ENCODE measurements at regions not wholly inside any gene's neighbourhood (a gene's known extent, or its start where the extent isn't known, plus 50 kb on each side); places are given as distances from the start of the nearest gene placed in this dataset.

DNA sequence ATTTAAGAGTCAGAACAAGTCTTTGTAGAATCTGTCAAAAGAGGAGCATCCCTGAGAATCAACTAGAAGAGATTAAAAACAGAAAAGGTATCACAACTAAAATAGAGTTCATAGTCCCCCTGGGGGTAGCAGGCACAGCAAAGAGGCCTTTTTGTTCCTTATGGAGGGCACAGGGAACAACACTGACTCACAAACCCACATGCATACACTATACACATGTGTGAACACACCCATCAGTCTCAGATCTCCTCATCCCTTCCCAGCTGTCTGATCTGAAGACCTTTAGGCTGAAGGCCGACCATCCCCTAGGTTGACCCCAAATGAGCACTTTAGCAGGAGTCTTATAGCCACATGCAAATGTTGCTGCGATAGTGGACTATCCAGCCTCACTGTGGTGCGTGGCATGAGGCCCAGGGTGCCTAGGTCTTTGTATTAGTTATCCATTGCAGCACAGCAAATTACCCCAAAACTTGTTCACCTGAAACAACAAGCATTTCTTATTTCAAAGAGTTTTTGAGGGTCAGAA lies 236.7 kb upstream of the EGLN3 start:
- ATAC-seq, result no peak
- no peak for DNase-seq
- no peak for TF ChIP-seq POLR2A (IDR thresholded peaks at IDR 0.05)
- TF ChIP-seq, protein P1, sequence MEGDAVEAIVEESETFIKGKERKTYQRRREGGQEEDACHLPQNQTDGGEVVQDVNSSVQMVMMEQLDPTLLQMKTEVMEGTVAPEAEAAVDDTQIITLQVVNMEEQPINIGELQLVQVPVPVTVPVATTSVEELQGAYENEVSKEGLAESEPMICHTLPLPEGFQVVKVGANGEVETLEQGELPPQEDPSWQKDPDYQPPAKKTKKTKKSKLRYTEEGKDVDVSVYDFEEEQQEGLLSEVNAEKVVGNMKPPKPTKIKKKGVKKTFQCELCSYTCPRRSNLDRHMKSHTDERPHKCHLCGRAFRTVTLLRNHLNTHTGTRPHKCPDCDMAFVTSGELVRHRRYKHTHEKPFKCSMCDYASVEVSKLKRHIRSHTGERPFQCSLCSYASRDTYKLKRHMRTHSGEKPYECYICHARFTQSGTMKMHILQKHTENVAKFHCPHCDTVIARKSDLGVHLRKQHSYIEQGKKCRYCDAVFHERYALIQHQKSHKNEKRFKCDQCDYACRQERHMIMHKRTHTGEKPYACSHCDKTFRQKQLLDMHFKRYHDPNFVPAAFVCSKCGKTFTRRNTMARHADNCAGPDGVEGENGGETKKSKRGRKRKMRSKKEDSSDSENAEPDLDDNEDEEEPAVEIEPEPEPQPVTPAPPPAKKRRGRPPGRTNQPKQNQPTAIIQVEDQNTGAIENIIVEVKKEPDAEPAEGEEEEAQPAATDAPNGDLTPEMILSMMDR (IDR thresholded peaks at IDR 0.05), result no peak
- 75% methylated on average over 3 of the region's 3 CpGs for WGBS (ENCODE audit: insufficient coverage, low coverage, low lambda C conversion rate, missing lambda C conversion rate)
- Histone ChIP-seq H3K27me3 (no peaks in the 10 kb centered on the region), H3K4me1 (no peaks in the 10 kb centered on the region), H3K36me3 (no peaks in the 10 kb centered on the region), H3K4me3 (no peak overlapping the region), H3K9me3 (no peaks in the 10 kb centered on the region), H3K27ac (no peak overlapping the region)
- intact Hi-C loops (cut with DNase I), result no loop called here

DNA sequence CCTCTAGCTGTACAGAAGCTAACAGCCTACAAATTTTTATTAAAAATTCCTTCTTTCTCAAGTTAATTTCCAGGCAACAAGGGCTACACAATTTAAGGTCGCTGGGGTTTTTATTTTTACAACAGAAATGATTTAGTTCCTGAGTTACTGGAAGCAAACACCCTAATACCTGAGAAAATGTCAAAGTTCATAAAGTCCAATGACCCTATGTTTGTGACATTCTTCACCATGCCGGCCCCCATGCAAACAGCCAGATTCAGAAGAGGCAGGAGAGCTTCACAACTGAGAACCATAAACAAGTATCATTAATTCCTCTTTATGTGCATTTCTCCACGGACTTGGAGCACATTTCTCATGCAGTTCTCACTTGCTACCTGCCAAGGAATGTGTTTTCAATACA lies 236.2 kb upstream of the EGLN3 start:
- ATAC-seq (peak in 2 of 4 donors; percentile 40 to 44), DNase-seq (no peak)
- Histone ChIP-seq H3K4me1 (no peaks in the 10 kb centered on the region), H3K36me3 (no peaks in the 10 kb centered on the region), H3K9me3 (no peaks in the 10 kb centered on the region), H3K4me3 (no peak overlapping the region), H3K27ac (no peak overlapping the region), H3K27me3 (no peaks in the 10 kb centered on the region)
- WGBS (ENCODE audit: insufficient coverage, low coverage, low lambda C conversion rate, missing lambda C conversion rate), result 32% methylated on average over 3 of the region's 3 CpGs
- TF ChIP-seq, protein P1 (IDR thresholded peaks at IDR 0.05), result no peak
- no peak for TF ChIP-seq POLR2A (IDR thresholded peaks at IDR 0.05)
- intact Hi-C loops (cut with DNase I), result no loop called here

DNA sequence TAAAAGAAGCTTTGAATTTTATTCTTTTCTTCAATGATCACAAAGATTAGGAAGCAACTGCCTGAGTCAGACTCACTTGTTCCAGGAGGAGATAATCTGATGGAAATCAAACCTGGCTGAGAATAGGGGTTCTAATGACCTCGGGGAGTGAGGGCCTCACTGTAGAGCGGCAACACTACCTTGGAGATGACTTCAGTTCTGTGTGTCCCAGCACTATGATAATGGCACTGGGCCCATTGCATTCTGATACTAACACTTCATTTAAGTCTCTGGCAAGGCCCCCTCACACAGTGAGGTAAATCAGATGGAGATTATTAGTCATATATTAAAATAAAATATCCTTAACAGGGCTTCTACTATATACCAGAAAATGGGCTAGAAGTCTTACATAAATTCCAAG lies 233.3 kb upstream of the EGLN3 start:
- H3K4me3 ChIP-seq, result no peak overlapping the region
- no peaks in the 10 kb centered on the region for H3K4me1 ChIP-seq
- TF ChIP-seq, protein P1 (IDR thresholded peaks at IDR 0.05), result no peak
- no peak for TF ChIP-seq POLR2A (IDR thresholded peaks at IDR 0.05)
- H3K27me3 ChIP-seq, result no peaks in the 10 kb centered on the region
- no peaks in the 10 kb centered on the region for H3K9me3 ChIP-seq
- DNase-seq, result no peak
- no peaks in the 10 kb centered on the region for H3K36me3 ChIP-seq
- no peak overlapping the region for H3K27ac ChIP-seq
- WGBS (ENCODE audit: insufficient coverage, low coverage, low lambda C conversion rate, missing lambda C conversion rate), result 70% methylated on average over 2 of the region's 2 CpGs
- no peak for ATAC-seq
- intact Hi-C loops (cut with DNase I), result no loop called here

DNA sequence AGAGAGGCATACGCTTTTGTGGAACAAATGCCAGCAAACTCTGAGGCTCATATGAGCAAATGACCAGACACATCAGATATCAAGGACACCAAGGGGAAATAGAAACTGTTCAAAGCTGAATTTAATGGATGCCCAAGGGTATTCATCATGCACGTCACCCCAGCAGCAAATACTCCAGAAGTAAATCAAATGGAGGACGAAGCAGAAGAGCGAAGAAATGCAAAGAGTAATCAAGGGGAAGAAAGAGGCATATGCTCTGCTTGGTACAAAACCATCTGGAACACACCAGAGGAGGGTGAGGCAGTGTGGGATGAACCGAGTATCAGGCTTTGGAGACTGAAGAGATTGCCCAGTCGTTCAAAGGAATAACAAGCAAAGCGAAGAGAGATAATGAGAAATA lies 232.6 kb upstream of the EGLN3 start:
- no peaks in the 10 kb centered on the region for H3K9me3 ChIP-seq
- H3K27me3 ChIP-seq, result no peaks in the 10 kb centered on the region
- no peak overlapping the region for H3K27ac ChIP-seq
- H3K36me3 ChIP-seq, result no peaks in the 10 kb centered on the region
- no peaks in the 10 kb centered on the region for H3K4me1 ChIP-seq
- intact Hi-C loops (cut with DNase I), result no loop called here
- no peak overlapping the region for H3K4me3 ChIP-seq
- no peak for DNase-seq
- TF ChIP-seq POLR2A (IDR thresholded peaks at IDR 0.05), result no peak
- TF ChIP-seq, protein P1 (IDR thresholded peaks at IDR 0.05), result no peak
- ATAC-seq, result no peak
- WGBS (ENCODE audit: insufficient coverage, low coverage, low lambda C conversion rate, missing lambda C conversion rate), result 54% methylated on average over 7 of the region's 7 CpGs

DNA sequence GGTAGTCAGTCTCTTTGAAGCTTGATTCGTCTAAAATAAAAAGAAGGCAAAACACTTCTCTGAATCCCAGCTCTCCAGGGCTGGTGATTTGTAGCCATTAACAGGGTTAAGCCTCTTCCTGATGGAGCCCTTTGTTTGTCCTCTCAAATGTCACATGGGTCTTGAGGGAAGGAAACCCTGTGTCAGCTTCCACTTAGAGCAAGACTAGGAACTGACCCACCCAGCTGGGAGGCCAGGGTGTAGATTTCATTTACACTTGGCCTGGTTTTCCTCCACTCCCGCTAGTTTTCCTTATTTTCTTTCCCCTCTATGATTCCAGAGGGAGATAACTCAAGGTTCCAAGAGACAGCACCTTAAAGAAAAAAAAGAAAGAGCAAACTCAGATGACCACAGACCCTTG lies 230.5 kb upstream of the EGLN3 start:
- Histone ChIP-seq H3K27me3 (no peaks in the 10 kb centered on the region), H3K27ac (no peak overlapping the region), H3K4me1 (no peaks in the 10 kb centered on the region), H3K9me3 (no peaks in the 10 kb centered on the region), H3K4me3 (no peak overlapping the region), H3K36me3 (no peaks in the 10 kb centered on the region)
- peak; percentile 28 to 73 (median 64) for ATAC-seq
- 61% methylated on average over 2 of the region's 2 CpGs for WGBS (ENCODE audit: insufficient coverage, low coverage, low lambda C conversion rate, missing lambda C conversion rate)
- no peak for DNase-seq
- no peak for TF ChIP-seq POLR2A (IDR thresholded peaks at IDR 0.05)
- TF ChIP-seq, protein P1 (IDR thresholded peaks at IDR 0.05), result no peak
- intact Hi-C loops (cut with DNase I), result no loop called here

All from right lobe of liver (tissue), 6 donors.